M059J (cell line): ENCODE measurements at regions not wholly inside any gene's neighbourhood (a gene's known extent, or its start where the extent isn't known, plus 50 kb on each side); places are given as distances from the start of the nearest gene placed in this dataset.
A peak's percentile ranks its signal among the peaks of the same experiment; 100 is the strongest.
"Not testable (repeated sequence)": the region's sequence is repeated elsewhere in the genome, so short reads cannot be mapped to it uniquely, and the experiment has no call there.

Source experiments
- DNase-seq: peaks from one replicate; pipeline ENCODE4 v3.0.0-alpha.2; 2012; ENCODE audit warnings: low read depth

DNA sequence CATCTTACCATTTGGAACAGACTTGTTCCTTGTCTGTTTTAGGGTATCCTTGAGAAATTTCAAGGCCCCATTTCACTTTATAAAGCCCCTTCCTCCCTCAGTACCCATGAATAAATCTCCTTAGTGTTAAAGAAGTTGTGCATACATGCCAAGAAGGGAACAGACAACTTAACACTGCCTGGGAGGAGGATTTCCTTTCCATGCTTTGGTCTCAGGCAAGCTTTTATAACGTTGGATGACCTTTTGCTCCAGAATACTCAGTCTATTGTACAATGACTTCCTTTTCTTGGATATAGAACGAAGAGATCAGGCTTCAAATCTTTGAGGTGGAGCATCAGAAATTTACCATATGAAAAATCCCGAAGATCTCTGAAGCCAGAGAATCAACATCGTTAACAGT is 551.4 kb downstream of the PRKD1 start:
- DNase-seq: no peak

DNA sequence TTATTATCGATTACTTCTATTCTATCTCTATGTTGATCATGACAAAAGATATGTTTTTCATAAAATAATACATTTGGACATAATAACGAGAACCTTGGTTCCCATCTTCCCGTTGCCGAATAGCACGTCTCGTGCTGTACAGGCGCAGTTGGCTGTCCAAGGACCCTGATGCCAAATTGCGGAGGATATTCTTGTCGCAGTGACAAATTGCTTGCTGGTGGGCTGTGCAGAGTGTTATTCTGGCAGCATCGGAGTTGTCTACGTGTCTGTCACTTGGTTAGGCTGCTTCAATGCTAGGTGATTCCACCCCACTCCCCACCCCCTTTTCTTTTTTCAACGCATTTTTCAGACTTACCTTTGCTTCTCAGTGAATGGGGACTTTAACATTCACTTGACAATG is 546.8 kb downstream of the PRKD1 start:
- DNase-seq: no peak

DNA sequence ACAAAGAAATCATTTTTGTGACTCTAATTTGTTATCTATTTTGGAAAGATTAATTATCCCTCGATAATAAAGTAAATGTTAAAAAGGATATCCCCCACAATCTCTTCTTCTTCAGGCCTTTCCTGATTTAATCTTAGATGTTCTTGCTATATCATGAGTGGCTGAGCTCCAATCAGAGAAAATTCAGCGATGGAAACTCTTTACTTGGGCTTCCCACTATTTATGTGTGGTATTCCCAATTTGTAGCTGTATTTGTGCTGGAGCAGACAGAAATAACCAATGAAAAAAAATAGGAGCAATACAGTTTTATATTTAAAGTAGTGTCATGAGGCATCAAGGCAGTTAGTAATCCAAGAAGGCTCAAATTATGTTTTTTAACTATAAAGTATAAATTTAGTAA is 539.1 kb downstream of the PRKD1 start:
- no peak for DNase-seq

DNA sequence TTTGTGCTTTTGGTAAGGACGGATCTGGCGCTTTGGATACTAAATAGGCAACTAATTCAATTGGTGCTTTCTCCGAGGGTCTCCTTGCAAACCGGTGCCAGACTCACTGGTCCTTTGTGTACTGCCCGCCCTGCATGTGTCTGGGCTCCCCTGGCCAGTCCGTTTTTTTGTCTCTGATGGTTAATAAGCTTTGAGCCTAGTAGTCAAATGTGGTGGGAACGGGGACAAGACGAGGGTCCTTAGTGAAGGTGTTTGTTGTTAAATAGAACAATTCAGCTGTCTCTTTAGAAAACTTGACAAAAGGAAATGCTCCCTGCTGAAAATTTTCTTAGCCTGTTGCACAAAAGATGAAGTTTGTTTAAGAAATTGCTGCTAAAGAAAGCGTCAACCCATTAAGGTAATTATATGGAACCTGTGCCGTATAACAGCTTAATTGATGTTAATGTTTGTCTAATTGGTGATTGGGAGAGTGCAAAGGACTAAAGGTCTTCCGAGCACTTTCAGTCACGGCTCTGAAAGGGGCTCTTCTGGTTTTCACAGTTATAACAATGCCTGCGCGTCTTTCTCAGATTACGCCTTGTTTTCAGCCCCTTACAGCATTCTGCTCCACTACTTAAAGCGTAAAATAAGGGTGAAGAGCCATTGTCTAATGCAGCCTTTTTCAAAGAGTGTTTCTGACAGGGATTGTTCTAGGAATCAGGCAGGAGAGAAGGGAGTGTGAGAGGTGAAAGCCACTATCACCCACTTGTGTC is 537.4 kb downstream of the PRKD1 start:
- DNase-seq: no peak

DNA sequence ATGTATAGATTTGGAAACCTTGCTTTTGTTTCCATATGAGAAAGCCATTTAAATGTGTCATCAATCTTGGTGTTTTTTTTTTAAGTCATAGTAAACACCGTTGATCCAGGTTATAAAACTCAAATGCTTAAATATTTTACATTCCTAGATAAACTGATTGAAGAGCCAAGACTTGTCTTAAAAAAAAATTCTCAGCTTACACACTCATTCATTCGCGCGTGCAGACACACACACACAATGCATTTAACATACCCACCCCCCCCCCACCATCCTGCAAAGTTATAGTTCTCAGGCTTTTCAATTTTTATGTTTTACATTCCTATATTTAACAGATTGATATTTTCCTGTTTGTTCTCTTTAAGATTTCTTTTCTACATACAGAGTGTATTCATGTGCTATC is 536.4 kb downstream of the PRKD1 start:
- no peak for DNase-seq

DNA sequence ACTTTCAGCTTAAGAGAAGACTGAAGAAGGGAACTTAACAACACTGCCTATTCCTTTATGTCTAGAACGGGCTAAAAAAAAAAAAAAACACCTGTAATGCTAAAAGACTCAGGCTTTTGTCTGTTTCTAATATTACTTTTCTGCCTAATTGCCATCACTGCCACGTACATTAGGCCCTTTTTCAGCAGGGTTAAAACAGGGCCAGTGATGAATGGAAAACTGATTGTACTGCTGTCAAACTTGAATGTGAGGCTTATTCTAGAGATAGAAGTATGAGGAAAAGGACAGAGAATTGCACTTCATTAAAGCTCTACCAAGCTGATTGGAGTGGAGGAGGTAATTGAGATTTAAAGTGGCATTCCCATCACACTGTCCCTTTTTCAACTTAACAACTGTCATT is 535.8 kb downstream of the PRKD1 start:
- DNase-seq: no peak

DNA sequence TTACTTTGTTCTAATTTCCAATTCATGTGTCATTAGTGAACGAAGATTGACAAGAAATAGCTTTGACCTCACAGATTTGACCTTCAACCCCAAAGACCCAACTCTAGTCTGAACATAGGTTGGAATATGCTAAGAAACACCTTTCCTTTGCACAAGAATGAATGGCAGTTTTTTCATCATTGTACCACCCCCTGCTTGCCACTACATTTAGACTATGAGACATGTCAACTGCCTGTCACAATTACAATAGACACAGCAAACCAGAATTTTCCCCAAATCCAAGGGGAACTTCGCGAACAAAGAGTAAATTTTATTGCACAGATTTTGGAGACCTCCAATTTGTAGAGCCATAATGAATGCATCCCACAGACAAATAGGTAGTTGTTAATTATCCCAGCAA is 535.4 kb downstream of the PRKD1 start:
- DNase-seq: no peak

DNA sequence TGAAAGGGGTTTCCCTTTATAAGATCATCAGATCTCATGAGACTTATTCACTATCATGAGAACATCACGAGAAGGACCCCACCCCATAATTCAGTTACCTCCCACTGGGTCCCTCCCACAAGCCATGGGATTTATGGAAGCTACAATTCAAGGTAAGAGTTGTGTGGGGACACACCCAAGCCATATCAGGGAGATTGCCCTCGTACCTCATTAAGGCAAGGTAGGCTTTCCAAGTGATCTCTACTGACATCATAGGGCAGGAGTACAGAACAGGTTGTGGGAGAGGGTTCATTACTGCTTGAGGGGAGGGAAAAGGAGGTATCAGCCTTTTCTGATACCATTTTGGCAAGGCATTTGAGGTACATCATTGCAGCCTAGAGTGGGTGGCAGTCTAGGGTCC is 524.6 kb downstream of the PRKD1 start:
- DNase-seq: no peak

DNA sequence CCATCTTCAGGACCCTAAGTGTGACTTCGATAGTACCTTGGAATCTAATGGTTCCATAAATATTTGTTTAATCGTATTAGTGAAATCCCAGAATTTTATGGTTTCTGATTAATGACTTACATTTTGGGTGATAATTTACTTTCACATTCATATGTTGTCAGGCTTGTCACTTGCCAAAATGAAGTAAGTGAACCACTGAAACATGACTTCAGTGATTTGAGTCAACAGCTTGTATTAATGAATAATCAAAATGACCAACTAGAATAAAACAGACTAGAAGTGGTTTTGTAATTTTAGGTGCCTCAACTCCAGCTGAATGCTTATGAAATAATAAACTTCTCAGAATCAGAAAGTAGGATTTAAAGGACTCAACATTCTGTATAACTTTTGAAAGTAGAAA is 517.1 kb downstream of the PRKD1 start:
- no peak for DNase-seq

DNA sequence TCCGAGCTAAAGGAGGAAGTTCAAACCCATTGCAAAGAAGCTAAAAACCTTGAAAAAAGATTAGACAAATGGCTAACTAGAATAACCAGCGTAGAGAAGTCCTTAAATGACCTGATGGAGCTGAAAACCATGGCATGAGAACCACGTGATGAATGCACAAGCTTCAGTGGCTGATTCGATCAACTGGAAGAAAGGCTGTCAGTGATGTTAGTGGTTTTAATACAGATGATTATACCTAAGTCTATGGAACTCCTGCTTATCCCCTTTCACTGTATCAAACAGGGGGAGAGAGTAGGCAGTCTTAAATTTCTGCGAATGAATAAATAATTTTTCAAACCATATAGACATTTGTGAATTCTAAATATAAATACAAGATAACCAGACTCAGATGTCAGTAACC is 512.7 kb downstream of the PRKD1 start:
- not testable (repeated sequence) for DNase-seq

DNA sequence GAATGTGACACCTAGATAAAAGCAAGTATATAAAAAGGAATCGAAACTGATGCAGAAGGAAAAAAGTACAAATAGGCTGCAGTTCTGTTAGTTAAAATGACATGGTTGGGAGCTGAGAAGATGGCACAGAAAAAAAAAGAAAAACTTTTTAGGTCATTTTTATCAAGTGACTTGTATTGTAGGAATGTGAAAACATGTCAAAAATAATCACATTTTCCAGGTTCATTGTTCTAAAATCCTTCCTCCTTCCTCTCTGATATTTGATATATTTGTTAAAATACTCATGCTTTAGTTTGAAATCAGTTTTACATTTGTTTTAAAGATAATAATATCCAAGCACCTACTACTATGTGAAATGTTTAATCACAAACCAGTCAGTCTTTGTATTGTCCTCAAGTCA is 507.9 kb downstream of the PRKD1 start:
- DNase-seq: no peak

DNA sequence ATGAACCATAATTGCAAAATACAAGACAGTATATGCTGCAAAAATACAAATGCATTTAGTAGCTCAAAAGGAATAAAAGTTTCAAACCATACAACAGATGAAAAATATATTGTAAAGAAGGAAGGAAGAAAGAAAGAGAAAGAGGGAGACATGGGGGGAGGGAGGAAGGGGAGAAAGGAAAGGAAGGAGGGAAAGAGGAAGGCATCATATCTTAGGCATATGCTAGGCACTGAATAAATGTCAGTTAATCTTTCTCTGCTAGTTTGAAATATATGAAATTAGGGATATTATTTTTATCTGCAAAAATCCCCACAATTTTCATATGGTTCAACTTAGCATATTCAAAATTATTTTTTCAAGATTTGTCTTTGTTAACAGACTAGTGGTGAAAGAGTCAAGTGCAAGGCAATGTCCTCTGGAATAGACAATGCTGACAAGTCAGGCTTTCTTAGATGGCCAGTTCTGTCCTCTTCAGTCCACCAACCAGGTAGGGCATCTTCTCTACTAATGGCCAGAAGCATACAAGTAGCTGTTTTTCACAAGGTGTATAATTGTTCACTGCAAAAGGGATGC is 506.4 kb downstream of the PRKD1 start:
- no peak for DNase-seq

DNA sequence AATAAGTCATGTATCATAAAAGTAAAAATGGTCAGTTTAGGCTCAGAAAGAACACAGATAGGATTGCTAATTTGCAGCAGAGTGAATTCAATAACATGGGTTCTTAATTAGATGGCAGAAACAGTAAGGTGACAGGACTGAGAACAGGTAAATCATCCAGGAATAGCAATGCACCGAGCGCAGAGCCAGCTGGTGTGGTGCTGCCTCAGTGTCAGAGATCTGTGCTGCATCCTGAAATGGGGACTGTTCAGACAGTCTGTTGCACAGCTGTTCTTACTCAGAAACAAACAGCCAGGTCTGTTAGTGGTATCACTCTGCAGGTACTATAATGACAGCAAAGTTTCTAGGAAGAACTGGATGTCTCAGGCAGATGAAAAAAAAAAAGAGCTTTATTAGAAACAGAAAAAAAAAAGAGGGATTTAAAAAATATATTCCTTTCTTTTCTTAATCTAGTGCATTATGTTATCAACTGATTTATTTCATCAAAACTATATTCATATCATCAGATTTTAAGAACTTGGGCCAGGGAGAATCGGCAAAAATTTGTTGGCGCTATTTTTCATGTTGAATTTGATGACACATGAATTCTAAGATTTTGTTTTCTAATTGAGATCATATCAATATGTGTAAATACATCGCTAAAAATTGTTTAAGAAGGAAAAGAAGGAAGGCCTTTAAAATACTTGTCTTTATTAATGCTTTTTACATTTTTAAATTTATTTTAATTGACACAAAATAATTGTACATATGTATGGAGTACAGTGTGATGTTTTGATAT is 501.8 kb downstream of the PRKD1 start:
- no peak for DNase-seq

DNA sequence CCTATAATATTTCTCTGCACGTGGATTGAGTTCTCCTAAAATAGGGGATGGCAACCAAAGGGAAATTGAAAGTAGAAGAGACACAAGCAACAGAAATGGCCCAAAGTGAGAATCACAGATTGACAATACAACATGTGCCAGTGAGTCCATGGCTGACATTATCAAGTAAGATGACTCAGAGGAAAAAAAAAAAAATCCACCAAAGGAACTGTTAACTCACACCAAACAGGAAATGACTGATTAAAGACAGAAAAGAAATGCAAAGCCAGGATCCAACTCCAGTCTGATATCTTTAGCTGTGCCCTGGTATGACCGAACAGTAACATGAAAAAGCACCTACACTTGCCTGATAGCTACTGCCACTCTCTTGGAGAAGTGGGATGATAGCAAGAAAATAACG is 485.0 kb downstream of the PRKD1 start:
- DNase-seq: peak; percentile 87

DNA sequence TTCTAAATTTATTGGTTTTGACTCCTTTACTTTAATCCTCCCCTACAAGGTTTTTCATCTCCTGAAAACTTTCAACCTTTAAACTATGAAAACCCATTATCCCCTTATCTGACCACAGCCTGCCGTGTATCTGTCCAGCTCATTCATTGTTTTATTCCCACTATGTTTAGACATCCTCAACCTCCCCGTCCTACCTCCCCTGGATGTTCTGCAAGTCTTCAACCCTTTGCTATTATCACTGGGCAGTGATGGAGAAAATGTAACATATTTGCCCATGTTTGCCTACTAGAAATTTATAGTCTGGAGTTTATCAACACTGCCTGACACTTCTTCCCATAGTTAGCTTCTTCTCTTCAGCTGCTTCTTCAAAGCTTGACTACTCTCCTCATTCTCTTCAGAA is 483.4 kb downstream of the PRKD1 start:
- DNase-seq: peak; percentile 12

DNA sequence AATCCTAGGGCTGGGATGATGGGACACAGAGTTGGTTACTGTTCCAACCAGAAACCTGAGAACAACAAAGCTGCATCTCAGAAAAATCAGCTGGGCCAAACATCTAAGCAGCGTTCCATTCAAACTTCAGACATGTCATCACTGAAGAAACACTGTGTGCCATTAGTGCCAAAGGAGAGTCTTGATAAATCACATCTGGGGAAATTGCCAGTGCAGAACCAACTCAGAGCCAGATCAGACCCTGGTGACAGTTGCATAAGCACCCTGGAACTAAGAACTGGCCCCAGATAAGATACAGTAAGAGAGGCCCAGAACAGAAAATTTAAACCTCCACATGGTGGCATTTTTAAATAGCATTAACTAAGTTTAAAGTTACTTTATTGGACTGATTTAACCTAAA is 482.8 kb downstream of the PRKD1 start:
- DNase-seq: no peak

DNA sequence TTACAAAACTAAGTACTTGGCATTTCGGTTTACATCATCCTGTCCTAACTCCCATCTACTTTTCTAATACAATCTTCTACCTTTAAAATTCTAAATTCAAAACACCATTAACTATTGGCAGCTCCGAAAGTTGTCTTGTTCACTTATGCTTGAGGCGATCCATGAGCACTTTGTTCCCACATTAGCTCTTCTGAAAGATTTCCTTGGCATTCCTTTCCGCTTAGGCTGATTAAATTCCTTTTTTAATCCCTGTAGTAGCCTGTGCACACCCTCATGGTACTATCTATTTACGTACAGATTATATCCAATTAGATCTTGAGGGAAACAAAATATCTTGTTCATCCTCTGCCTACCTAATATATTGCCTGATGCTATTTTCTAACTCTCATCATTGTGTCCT is 480.7 kb downstream of the PRKD1 start:
- DNase-seq: no peak

DNA sequence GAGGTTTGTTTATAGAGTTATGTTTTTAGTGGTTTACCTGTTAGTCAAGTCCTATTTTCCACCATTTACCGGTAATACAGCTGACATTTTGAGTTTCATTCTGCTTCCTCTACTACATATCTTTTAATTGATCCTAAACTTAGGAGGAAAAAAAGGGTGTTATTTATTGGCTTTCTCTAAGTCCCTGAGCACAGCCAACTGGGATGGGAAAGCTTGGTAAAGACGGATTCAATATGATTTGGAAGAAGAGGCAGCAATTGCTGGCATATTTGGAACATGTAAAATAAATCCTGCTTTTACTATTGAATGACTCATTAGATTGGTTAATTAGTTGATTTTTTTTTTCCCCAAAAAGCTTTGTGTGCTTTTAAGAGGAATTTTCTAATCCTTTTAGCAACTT is 475.7 kb downstream of the PRKD1 start:
- DNase-seq: no peak

DNA sequence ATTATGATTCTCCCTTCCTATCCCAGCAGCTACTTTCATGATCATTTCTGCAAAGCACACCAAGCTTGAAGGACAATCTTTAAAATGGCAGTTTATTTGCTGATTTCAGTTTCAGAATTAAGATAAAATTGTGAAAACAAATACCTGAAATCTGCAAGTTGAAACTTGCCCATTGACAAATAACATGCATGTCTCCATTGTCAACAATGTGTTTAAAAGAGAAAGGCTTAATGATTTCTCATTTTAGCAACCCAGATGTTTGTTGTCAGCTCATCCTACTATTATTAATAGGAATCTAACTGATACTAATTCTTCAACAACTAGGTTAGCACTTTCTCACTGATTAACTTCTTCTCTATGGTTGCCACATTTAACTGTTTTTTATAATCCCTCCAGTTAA is 474.6 kb downstream of the PRKD1 start:
- DNase-seq: no peak

DNA sequence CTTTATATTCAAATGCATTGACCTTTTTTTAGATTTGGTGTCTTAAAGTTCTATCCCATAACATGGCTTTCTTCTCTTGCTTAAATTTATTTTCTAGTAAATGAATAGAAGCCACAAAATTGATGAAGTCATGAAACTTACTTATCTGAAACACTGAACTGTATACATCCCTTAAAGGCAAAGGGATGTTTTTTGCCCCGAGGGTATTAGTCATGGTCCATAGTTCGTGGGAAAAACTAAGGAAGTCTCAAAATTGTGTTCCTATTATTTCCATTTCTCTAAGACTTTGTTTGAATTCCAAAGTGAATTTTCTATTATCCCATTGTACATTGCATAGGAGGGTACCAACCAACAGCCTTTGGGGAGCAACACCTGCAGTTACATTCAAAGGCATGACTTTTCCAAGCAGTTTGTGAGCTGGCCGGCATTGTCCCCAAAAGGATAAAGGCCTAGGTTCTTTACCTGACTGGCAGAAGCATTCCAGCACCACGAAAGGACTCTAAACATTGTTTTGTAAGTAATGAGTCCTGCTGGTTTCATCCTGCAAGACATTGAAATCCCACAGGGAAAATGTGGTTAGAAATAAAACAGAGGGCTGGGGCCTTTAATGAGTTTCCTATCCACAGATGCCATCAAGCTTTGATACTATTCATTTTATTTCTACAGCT is 473.5 kb downstream of the PRKD1 start:
- DNase-seq: peak; percentile 28

DNA sequence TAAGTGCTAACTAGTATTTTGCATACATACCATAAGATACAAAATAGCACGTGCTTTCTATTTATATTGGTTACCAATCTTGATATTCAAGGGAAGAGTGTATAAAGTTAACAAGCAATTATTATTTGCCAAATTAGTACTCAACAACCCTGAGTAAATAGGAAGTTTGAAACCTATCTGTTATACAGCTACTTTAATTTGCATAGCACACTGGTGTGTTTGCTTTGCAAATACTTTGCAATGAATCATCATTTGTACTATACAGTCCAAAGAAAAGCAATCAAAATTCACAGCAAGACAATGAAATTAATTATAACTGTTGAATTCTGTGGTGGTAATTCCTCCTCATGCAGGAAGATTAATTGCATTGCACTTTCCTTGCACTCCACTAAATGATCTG is 469.1 kb downstream of the PRKD1 start:
- DNase-seq: no peak

DNA sequence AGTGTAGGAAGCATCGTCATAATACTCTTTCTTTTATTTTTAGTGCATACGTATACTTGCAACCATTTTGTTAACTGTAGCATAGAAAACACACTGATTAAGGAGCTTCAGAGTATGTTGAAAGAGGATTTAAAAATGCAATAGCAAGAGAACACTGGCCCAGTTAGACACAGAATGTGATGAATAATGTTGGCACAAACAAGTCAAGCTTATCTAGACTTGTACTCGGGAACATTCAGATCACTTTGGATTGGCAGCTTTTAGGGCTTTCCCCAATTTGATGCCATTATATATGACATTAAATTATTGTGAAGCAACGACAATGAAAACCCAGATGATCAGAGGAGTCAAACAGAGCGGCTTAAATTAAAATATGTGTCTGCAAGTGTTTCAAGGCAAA is 468.1 kb downstream of the PRKD1 start:
- no peak for DNase-seq
